ENCODE measurements at regions not wholly inside any gene's neighbourhood (a gene's known extent, or its start where the extent isn't known, plus 50 kb on each side); places are given as distances from the start of the nearest gene placed in this dataset.

GRCh38 chr2:82143343-82143742, 1838.8 kb upstream of the LRRTM1 start:
- no peak for TF ChIP-seq CTCF (IDR thresholded peaks at IDR 0.05; ENCODE audit: extremely low read depth, insufficient read depth, missing control alignments)
- in situ Hi-C loops (cut with MboI; ENCODE audit: low pct_unique_long_range_greater_than_20kb, low sequenced_read_pairs, unreplicated experiment): no loop called here

DNA sequence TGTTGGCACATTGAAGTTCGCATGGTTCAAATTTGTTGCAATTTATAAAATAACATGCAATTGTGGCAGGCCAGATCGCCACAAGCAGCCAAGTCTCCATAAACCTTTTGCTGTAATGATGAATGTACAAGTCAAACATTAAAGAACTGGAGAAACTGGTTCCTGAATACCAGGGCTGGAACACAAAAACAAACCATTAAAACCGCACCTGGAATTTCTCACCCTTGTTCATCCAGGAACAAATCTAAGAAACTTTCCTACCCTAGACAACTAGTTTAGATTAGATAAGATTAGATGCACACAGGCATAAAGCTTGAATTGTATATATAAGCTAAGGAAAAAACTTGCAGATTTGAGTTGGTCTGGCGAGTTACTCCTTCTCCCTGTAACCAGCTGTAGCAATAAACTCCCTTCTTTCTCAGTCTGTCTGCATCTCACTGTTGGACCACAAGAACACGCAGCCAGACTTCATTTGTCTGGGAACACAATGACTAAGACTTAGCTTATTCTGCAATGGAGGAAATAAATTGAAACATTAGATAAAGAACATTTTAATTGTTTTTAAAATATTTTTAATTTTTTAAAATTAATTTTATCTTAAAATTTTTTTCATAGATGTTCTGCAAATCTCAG, 1835.5 kb upstream of the LRRTM1 start:
- in situ Hi-C loops (cut with MboI; ENCODE audit: low pct_unique_long_range_greater_than_20kb, low sequenced_read_pairs, unreplicated experiment): no loop called here

More at GRCh38 chr2:82143343-82143742, 1838.8 kb upstream of the LRRTM1 start:
- no peak for DNase-seq (ENCODE audit: low spot score)

GRCh38 chr2:82137441-82137840, 1832.9 kb upstream of the LRRTM1 start:
- in situ Hi-C loops (cut with MboI; ENCODE audit: low pct_unique_long_range_greater_than_20kb, low sequenced_read_pairs, unreplicated experiment): no loop called here
- DNase-seq (ENCODE audit: low spot score): no peak
- TF ChIP-seq CTCF (IDR thresholded peaks at IDR 0.05; ENCODE audit: extremely low read depth, insufficient read depth, missing control alignments): no peak

More for the DNA sequence above, 1835.5 kb upstream of the LRRTM1 start:
- no peak for TF ChIP-seq CTCF (IDR thresholded peaks at IDR 0.05; ENCODE audit: extremely low read depth, insufficient read depth, missing control alignments)
- no peak for DNase-seq (ENCODE audit: low spot score)

GRCh38 chr2:82128051-82128450, 1823.5 kb upstream of the LRRTM1 start:
- in situ Hi-C loops (cut with MboI; ENCODE audit: low pct_unique_long_range_greater_than_20kb, low sequenced_read_pairs, unreplicated experiment): no loop called here
- DNase-seq (ENCODE audit: low spot score): no peak
- TF ChIP-seq CTCF (IDR thresholded peaks at IDR 0.05; ENCODE audit: extremely low read depth, insufficient read depth, missing control alignments): no peak

- in situ Hi-C loops (cut with MboI; ENCODE audit: low pct_unique_long_range_greater_than_20kb, low sequenced_read_pairs, unreplicated experiment): no loop called here
- TF ChIP-seq CTCF (IDR thresholded peaks at IDR 0.05; ENCODE audit: extremely low read depth, insufficient read depth, missing control alignments): no peak
- no peak for DNase-seq (ENCODE audit: low spot score)
These were observed 1820.1 kb upstream of the LRRTM1 start for GRCh38 chr2:82124629-82125028.

- DNase-seq (ENCODE audit: low spot score): no peak
- no peak for TF ChIP-seq CTCF (IDR thresholded peaks at IDR 0.05; ENCODE audit: extremely low read depth, insufficient read depth, missing control alignments)
- in situ Hi-C loops (cut with MboI; ENCODE audit: low pct_unique_long_range_greater_than_20kb, low sequenced_read_pairs, unreplicated experiment): no loop called here
These were observed 1816.1 kb upstream of the LRRTM1 start for GRCh38 chr2:82120654-82121053.

All from GM13977 (cell line).